Urothelium cell line (cell line): ENCODE measurements at regions not wholly inside any gene's neighbourhood (a gene's known extent, or its start where the extent isn't known, plus 50 kb on each side); places are given as distances from the start of the nearest gene placed in this dataset.

Source experiments
- DNase-seq: peaks from one replicate; pipeline ENCODE4 v3.0.0; 2011; ENCODE audit warnings: low spot score, mixed read lengths
- FAIRE-seq: peaks from 2 replicates; lab custom pipeline; 2011; peaks lifted over from hg19 to GRCh38; lab: Jason Lieb, UNC

GRCh38 chr13:89733829-89734228, 1613.7 kb upstream of the MIR17HG start:
- FAIRE-seq (no peak), DNase-seq (no peak)

- DNase-seq (no peak), FAIRE-seq (no peak)
These were observed 1610.4 kb upstream of the MIR17HG start for GRCh38 chr13:89737051-89737450.

GRCh38 chr13:89738072-89738471, 1609.4 kb upstream of the MIR17HG start:
- FAIRE-seq: no peak
- no peak for DNase-seq

- DNase-seq: no peak
- no peak for FAIRE-seq
These were observed 1606.3 kb upstream of the MIR17HG start for GRCh38 chr13:89740994-89741685.

- no peak for DNase-seq
- FAIRE-seq: no peak
These were observed 1600.9 kb upstream of the MIR17HG start for GRCh38 chr13:89746554-89746953.

- FAIRE-seq (no peak), DNase-seq (peak; percentile 1)
These were observed 1598.8 kb upstream of the MIR17HG start for GRCh38 chr13:89748716-89749115.

GRCh38 chr13:89749888-89750287, 1597.6 kb upstream of the MIR17HG start:
- no peak for FAIRE-seq

GRCh38 chr13:89750371-89750770, 1597.1 kb upstream of the MIR17HG start:
- DNase-seq: no peak
- FAIRE-seq: no peak

More at GRCh38 chr13:89749888-89750287, 1597.6 kb upstream of the MIR17HG start:
- no peak for DNase-seq

- DNase-seq (no peak), FAIRE-seq (no peak)
These were observed 1596.0 kb upstream of the MIR17HG start for GRCh38 chr13:89751432-89751930.

- FAIRE-seq (no peak), DNase-seq (no peak)
These were observed 1595.1 kb upstream of the MIR17HG start for GRCh38 chr13:89752394-89752793.

GRCh38 chr13:89755729-89756492, 1591.6 kb upstream of the MIR17HG start:
- FAIRE-seq (no peak), DNase-seq (no peak)

GRCh38 chr13:89763005-89763404, 1584.5 kb upstream of the MIR17HG start:
- no peak for FAIRE-seq

GRCh38 chr13:89783221-89783755, 1564.2 kb upstream of the MIR17HG start:
- no peak for FAIRE-seq
- no peak for DNase-seq

More at GRCh38 chr13:89763005-89763404, 1584.5 kb upstream of the MIR17HG start:
- no peak for DNase-seq

GRCh38 chr13:89784161-89784809, 1563.2 kb upstream of the MIR17HG start:
- DNase-seq (no peak), FAIRE-seq (no peak)

GRCh38 chr13:89786531-89786930, 1561.0 kb upstream of the MIR17HG start:
- DNase-seq (no peak), FAIRE-seq (no peak)

- DNase-seq: no peak
- FAIRE-seq: no peak
These were observed 1556.8 kb upstream of the MIR17HG start for GRCh38 chr13:89790696-89791095.

- FAIRE-seq (no peak), DNase-seq (no peak)
These were observed 1555.4 kb upstream of the MIR17HG start for GRCh38 chr13:89791971-89792630.

- no peak for FAIRE-seq
These were observed 1551.3 kb upstream of the MIR17HG start for GRCh38 chr13:89796196-89796595.

GRCh38 chr13:89803839-89804238, 1543.6 kb upstream of the MIR17HG start:
- FAIRE-seq: no peak
- DNase-seq: no peak

More at GRCh38 chr13:89796196-89796595, 1551.3 kb upstream of the MIR17HG start:
- no peak for DNase-seq

- FAIRE-seq (no peak), DNase-seq (no peak)
These were observed 1540.9 kb upstream of the MIR17HG start for GRCh38 chr13:89806594-89806993.

GRCh38 chr13:89812856-89813255, 1534.6 kb upstream of the MIR17HG start:
- DNase-seq (no peak), FAIRE-seq (no peak)
